GM12865 (cell line): ENCODE measurements at regions not wholly inside any gene's neighbourhood (a gene's known extent, or its start where the extent isn't known, plus 50 kb on each side); places are given as distances from the start of the nearest gene placed in this dataset.

Experiments used
- DNase-seq: peaks from one replicate; pipeline ENCODE4 v3.0.0; 2010; ENCODE audit warnings: low read depth
- H3K4me3 ChIP-seq: 2 replicates; pipeline ENCODE4 v1.5.1; 2011; ENCODE audit warnings: mild to moderate bottlenecking, low read depth, low read length, control low read depth
- CTCF ChIP-seq: IDR thresholded peaks from 2 replicates; pipeline ENCODE4 v1.5.1; 2011; ENCODE audit warnings: low read length, control low read depth, low read depth, inconsistent platforms; ENCODE audit not compliant: insufficient read depth; ENCODE audit errors: missing control alignments

GRCh38 chr6:145086197-145086596 is 649.1 kb downstream of the EPM2A start:
- no peak overlapping the region for H3K4me3 ChIP-seq
- no peak for TF ChIP-seq CTCF
- peak; percentile 9 for DNase-seq

GRCh38 chr6:145087034-145087433 is 648.3 kb downstream of the EPM2A start:
- DNase-seq = peak; percentile 28
- no peak overlapping the region for H3K4me3 ChIP-seq
- no peak for TF ChIP-seq CTCF

GRCh38 chr6:145090801-145091585 is 644.3 kb downstream of the EPM2A start:
- TF ChIP-seq CTCF = no peak
- H3K4me3 ChIP-seq = no peak overlapping the region
- no peak for DNase-seq

GRCh38 chr6:145091586-145092142 is 643.7 kb downstream of the EPM2A start:
- H3K4me3 ChIP-seq = no peak overlapping the region
- no peak for TF ChIP-seq CTCF
- no peak for DNase-seq

- no peak for TF ChIP-seq CTCF
These were observed 642.8 kb downstream of the EPM2A start for GRCh38 chr6:145092554-145092953.

GRCh38 chr6:145093226-145093625 is 642.1 kb downstream of the EPM2A start:
- DNase-seq = no peak
- TF ChIP-seq CTCF = no peak
- H3K4me3 ChIP-seq = no peak overlapping the region

More at GRCh38 chr6:145092554-145092953, 642.8 kb downstream of the EPM2A start:
- no peak for DNase-seq
- no peak overlapping the region for H3K4me3 ChIP-seq
